ENCODE measurements at regions not wholly inside any gene's neighbourhood (a gene's known extent, or its start where the extent isn't known, plus 50 kb on each side); places are given as distances from the start of the nearest gene placed in this dataset.

GRCh38 chr9:88024896-88025295, 50.6 kb upstream of the CDK20 start:
- ChIA-PET POLR2A (no interaction called here), CTCF (no interaction called here)
- Mint-ChIP-seq H3K4me1 (ENCODE audit: low read depth) (no peaks in the 10 kb centered on the region), H3K9me3 (no peaks in the 10 kb centered on the region), H3K4me3 (no peak overlapping the region), H3K27me3 (no peaks in the 10 kb centered on the region), H3K36me3 (ENCODE audit: low read depth) (no peaks in the 10 kb centered on the region), H3K27ac (no peak overlapping the region)
- Histone ChIP-seq H3K27ac (ENCODE audit: low read depth in 1 of 2, low read length in 2 of 2) (no peak overlapping the region), H3K9me3 (ENCODE audit: control insufficient read depth in 1 of 2, insufficient read depth in 1 of 2, low read length in 2 of 2) (no peaks in the 10 kb centered on the region), H3K4me3 (ENCODE audit: low read length) (no peak overlapping the region), H3K27me3 (ENCODE audit: control insufficient read depth in 1 of 2, insufficient read depth in 2 of 2, low read length in 2 of 2) (no peaks in the 10 kb centered on the region), H3K36me3 (ENCODE audit: insufficient read depth, low read length) (no peaks in the 10 kb centered on the region), H3K4me1 (ENCODE audit: insufficient read depth, low read length) (no peaks in the 10 kb centered on the region)
- ATAC-seq (ENCODE audit: poor library complexity) (no peak), DNase-seq (no peak)
- TF ChIP-seq, protein P1, sequence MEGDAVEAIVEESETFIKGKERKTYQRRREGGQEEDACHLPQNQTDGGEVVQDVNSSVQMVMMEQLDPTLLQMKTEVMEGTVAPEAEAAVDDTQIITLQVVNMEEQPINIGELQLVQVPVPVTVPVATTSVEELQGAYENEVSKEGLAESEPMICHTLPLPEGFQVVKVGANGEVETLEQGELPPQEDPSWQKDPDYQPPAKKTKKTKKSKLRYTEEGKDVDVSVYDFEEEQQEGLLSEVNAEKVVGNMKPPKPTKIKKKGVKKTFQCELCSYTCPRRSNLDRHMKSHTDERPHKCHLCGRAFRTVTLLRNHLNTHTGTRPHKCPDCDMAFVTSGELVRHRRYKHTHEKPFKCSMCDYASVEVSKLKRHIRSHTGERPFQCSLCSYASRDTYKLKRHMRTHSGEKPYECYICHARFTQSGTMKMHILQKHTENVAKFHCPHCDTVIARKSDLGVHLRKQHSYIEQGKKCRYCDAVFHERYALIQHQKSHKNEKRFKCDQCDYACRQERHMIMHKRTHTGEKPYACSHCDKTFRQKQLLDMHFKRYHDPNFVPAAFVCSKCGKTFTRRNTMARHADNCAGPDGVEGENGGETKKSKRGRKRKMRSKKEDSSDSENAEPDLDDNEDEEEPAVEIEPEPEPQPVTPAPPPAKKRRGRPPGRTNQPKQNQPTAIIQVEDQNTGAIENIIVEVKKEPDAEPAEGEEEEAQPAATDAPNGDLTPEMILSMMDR (IDR thresholded peaks at IDR 0.05), result no peak
- intact Hi-C loops (cut with DNase I, micrococcal nuclease), result no loop called here

Data from CD4-positive, alpha-beta T cell (primary cell).